ENCODE measurements at regions not wholly inside any gene's neighbourhood (a gene's known extent, or its start where the extent isn't known, plus 50 kb on each side); places are given as distances from the start of the nearest gene placed in this dataset.
A peak's percentile ranks its signal among the peaks of the same experiment; 100 is the strongest.

- no peak for DNase-seq
These were observed 304.2 kb downstream of the FBXO15 start for GRCh38 chr18:73843455-73843854.

DNA sequence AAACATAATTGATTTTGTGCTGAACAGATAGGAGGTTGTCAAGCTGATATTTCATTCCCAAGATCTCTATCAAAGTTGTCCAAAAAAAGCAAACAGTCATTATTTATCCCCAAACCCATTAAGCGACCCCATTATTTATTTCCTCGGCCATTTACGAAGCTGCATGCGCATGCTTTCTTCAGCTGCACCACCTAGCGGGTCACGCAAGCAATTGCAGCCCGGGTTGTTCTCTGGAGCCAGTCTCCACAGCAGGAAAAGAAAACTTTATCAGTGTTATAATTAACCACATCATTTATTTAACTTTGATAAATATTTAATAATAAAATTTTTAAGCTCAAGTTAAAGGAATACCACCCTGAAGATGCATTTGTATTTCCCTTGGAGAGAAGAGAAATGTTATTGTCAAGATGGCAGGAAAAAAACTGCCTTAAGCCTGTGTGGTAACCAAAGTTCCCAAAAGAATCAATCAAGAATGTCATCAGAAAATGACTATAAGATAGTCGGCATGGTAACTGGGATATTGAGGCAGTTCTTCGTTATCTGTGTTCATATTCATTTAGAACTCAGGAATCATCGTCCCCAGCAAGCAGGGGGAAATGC is 304.7 kb downstream of the FBXO15 start:
- DNase-seq, result peak; percentile 11

GRCh38 chr18:73841661-73842060 is 306.0 kb downstream of the FBXO15 start:
- no peak for DNase-seq

DNA sequence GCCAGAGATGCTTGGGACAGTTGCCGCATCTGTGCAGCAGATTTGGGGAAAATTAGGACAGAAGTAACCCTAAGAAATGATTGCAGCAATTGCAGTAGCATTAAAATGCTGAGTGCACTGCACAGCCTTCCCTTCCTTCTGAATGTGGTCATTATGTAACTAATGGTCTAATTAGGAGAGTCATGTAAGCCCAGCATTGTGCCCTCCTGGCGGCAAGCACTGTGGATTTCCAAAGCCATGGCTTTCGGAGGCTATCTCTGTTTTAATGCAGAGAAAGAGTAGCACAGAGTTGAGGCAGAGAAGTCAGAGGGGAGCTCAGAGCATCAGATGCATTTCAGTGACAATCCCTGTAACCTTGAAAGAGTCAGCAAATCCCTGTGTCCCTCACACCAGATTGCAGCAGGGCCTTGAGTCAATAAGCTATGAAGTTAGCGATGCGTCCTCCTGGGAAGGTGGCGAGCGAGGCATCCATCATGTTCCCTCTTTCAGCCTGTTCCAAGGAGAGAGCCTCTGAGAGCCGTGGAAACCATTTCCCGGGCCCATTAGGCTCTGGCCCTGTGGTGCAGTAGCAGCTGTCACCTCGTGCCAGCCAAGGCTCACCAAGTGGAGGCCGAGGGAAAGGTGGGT is 307.2 kb downstream of the FBXO15 start:
- DNase-seq, result no peak

- DNase-seq, result no peak
These were observed 308.2 kb downstream of the FBXO15 start for GRCh38 chr18:73839441-73839840.

DNA sequence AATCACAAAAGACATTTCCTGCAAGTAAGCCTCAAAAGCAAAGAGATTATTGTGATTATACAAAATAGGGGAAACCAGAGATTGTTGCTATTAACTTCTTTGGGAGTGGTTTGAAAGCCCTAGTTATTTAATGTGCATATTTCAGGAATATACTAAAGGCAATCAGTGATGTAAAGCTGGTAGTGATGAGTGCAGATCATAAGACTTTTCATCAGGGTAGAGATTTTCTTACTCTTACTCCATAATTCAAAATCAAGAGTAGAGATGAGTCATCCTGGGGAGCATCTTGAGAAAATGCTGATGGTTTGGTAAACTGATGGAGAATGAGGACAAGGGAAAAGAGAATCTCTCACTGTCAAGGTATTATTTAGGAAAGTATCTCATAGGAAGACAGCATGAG is 309.5 kb downstream of the FBXO15 start:
- no peak for DNase-seq

DNA sequence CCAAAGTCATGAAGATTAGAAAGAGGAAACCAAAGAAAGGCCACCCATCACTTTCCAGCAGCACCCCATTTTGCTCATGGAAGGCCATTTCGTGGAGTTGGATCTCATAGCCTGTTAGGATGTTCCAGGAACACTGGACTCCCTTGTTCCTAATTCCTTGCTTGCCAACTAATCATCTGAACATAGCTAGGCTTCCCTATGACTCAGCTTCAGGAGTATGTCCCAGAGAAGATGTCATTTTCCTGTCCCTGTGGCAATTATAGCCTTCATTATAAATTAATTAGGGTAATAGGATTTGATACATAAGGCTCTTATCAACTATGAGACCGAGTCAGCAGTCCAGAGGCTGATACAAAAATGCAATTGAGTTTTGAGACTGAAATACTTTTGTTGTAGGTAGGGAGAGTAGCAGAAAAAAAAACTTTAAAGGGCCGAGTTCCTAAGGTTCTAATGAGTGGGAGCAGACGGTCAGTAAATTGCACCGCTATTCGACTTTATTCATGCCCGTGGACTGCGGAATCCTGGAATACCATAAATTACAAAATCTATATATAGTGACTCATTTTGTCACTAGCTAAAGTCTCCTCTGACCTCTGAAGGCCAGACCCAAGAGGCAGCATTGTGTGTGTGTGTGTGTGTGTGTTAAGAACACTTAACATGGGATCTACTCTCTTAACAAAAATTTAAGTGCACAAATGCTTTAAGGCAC is 311.8 kb downstream of the FBXO15 start:
- no peak for DNase-seq

GRCh38 chr18:73835039-73835438 is 312.6 kb downstream of the FBXO15 start:
- DNase-seq, result no peak

- no peak for DNase-seq
These were observed 315.9 kb downstream of the FBXO15 start for GRCh38 chr18:73831688-73832087.

GRCh38 chr18:73829146-73829545 is 318.5 kb downstream of the FBXO15 start:
- DNase-seq, result no peak

DNA sequence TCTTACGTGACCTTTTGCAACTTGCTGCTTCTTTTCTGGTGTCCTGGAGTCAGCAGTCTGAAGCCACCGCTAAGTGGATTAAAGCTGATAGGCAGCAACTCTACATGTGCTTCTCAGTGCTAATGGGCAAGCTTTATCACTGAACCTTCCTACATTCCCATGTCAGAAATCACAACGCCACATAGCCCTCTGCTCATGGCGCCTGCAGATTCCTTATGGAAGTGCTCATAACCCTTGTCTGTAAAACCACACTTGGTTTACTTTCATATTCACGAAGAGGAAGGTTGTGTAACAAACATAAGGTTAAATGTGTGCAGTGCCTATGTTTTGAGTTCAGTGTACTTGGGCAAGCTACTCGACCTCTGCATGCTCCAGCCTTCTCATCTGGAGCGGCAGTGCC is 319.8 kb downstream of the FBXO15 start:
- no peak for DNase-seq

GRCh38 chr18:73826098-73826497 is 321.5 kb downstream of the FBXO15 start:
- no peak for DNase-seq

GRCh38 chr18:73824671-73825070 is 323.0 kb downstream of the FBXO15 start:
- DNase-seq, result peak; percentile 2

- no peak for DNase-seq
These were observed 335.2 kb downstream of the FBXO15 start for GRCh38 chr18:73812423-73812822.

DNA sequence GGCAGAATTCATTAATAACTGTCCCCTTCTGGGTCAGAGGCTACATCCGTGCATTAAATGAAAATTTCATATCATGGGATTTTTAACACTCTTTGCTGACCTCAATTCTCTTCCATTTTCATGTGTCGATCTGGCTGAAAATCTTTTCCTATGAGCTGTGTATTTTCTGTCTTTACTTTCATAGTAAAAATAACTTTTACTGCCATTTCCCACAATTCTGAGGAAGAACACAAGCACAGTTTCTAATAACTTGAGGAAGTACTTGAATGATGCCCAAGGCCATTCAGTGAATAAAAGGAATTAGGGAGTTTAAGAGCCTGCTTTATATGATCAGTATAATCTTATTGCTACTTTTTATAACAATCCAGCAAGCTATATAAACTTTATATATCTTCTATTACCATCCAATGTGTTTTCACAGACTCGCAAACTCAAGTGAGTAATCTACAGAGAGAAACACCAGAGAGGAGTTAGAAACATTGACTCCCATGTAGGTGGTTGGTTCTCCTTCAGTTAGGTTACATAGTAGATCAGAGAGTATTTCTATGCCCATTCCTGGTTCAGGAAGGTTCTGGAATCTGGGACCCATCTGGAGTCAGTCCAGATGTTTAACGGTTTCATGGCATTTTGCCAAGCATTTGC is 340.0 kb downstream of the FBXO15 start:
- no peak for DNase-seq

DNA sequence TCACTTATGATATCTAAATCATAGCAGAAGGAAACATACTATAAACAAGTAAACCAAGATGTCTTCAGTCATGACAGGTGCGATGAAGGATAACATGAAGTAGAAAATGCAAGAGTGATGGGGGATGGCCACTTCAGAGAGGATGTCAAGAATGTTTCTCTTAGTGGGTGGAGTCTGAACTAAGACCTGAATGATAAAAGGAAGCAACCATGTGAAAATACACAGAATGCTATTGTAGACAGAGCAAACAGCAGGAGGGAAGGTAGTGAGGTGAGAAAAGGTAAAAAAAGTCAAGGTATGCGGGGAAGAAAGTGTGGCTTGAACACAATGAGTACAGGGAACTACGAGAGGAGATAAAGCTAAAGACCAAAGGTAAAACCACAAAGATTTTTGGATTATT is 341.6 kb downstream of the FBXO15 start:
- no peak for DNase-seq

DNA sequence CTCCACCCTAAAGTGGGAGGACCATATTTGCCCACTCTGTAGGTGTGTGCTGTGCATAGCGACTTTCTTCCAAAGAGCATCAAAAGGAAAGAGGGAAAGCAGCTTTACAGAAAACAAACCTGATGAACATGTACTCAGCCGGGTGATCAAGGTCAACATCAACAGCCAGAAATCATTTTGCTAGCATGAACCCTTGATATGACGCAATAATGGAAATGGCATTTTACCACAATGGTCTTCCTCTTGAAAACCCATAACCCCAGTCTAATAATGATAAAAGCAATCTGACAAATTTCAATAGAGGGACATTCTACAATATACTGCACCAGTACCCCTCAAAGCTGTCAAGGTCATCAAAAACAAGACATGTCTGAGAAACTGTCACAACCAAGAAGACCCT is 350.2 kb downstream of the FBXO15 start:
- no peak for DNase-seq

DNA sequence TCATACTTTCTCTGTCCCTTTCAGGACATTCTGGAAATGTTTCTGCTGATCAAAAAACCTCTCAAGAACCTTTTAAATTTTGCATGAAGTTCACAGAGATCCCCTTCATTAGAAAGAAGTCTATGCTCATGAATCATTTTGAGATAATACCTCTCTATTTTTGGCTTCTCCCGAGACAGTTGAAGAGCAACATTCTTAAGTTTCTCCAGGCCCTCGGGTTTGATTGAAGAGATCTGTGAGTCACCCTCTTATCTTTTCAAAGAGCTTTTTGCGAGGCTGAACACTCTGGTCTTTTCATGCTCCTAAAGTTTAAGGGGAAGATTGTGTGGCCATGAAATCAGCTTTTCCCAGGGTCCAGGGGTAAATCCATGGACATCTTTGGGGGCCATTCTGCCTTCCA is 354.2 kb downstream of the FBXO15 start:
- DNase-seq, result peak; percentile 49

- no peak for DNase-seq
These were observed 356.6 kb downstream of the FBXO15 start for GRCh38 chr18:73791081-73791480.

DNA sequence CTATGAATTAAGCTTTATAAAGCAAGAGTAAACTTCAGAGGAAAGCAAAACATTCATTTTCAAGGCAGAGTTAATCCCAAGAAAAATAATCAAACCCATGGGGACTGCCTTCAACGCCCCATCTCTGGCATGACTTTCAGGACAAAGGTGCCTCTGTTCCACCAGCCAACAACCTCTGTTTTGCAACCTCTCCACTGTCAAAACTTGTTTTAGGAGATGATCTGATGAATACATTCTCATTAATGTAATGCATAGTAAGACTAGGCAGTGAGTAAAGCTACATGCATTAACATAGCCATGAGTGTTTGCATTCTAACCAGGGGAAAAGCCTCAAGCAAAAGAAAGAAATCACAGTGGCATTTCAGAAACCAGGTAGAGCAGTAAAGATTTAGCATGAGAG is 357.0 kb downstream of the FBXO15 start:
- DNase-seq, result no peak

- no peak for DNase-seq
These were observed 360.3 kb downstream of the FBXO15 start for GRCh38 chr18:73787316-73787715.

- no peak for DNase-seq
These were observed 362.3 kb downstream of the FBXO15 start for GRCh38 chr18:73785300-73785699.

- DNase-seq, result no peak
These were observed 362.8 kb downstream of the FBXO15 start for GRCh38 chr18:73784853-73785252.

GRCh38 chr18:73782405-73782804 is 365.2 kb downstream of the FBXO15 start:
- no peak for DNase-seq

Measured in amniotic stem cell (primary cell).